ENCODE measurements at regions not wholly inside any gene's neighbourhood (a gene's known extent, or its start where the extent isn't known, plus 50 kb on each side); places are given as distances from the start of the nearest gene placed in this dataset.
"Not testable (repeated sequence)": the region's sequence is repeated elsewhere in the genome, so short reads cannot be mapped to it uniquely, and the experiment has no call there.

DNA sequence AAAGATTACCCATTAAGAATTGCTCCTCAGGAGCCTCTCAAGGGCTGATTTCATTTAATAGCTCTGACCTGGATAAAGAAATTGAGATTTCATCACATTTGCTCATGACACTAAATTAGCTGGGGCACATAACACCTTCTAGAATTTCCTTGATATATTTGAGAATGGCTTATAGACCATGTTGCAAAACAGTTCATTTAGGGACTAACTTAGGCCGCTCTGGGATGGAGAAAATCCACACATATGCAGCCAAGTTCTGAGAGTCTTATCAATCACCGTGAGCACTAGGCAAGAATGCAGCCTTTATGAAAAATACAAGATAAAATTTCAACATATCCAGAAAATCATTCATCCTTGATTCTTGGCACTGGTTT, 91.0 kb upstream of the MCHR2 start:
- DNase-seq = no peak

DNA sequence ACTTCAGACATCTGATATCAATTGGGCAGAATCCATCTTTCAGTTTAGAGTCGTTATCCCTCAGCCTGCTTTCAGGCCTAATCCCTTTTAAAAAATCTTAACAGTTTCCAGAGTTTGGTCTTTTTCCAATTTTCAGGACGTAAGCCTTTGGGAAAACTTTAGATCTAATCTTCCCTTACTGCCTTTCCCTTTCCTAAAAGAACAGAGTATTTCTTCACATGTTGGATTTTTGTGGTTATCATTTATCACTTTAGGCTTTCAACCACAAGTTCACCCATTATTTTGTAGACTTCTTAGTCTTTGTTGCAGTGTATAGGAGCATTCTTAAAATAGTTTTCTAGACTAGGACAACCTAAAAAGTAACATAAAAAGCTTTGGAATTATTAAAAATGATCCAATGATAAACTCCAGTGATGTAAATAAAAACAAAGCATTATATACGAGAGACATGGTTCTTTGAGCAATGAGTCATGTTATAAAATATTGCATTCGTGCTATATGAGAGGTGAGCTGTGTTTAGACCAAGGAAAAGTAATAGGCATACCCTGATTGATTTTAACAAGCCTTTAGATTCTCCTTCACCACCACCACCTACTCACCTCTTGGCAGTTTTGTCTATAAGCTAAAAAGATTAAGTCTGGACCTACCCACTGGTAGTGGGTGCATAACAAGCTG, 90.4 kb upstream of the MCHR2 start:
- DNase-seq = no peak

DNA sequence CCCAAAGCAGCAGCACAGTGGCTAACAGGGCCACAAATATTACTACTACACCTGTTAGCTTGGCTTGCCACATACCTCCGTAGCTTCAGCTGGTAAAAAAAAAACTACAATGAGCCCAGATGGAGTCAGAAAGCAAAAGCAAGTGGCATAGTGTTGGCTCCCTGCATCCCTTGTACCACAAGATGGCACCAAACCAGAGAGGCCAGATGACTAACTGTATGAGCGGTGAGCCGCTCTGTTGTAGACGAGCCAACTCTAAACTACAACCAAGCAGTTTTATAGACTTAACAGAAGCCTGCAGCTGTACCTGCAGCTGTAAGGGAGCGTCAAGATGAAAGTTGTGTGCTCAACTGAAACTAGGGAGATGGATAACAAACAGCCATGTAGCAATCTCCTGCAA, 84.5 kb upstream of the MCHR2 start:
- DNase-seq = no peak

DNA sequence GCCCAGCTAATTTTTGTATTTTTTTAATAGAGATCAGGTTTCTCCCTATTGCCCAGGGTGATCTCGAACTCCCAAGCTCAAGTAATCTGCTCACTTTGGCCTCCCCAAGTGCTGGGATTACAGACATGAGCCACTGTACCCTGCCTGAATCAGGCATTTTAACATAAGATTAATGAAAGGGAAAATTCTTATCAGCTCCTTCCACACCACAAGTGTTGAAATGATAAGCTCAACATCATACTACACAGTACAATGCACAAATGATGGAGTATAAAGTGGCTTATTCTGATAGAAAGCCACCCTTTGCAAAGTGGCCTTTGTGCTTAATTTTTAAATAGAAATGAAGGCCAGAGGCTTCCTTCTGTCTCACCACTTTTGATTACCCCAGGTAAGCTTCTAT, 71.3 kb upstream of the MCHR2 start:
- no peak for DNase-seq

DNA sequence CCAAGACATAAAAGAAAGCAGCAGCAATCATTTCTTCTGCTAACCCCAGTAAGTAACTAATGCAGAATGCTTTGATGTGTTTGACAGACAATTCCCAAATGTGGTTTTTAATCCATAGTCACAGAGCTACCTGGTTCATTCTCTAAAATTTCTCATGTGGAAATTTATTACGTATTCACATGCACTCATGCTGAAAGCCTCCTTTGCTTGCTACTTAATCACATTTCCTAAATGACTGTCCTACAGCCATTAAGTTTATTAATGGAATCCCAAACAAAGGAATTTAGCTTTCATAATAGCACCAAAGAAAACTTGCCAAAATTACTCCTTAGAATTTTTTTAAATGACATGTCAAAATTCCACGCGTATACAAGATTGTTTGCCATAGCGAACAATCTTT, 68.6 kb upstream of the MCHR2 start:
- no peak for DNase-seq

DNA sequence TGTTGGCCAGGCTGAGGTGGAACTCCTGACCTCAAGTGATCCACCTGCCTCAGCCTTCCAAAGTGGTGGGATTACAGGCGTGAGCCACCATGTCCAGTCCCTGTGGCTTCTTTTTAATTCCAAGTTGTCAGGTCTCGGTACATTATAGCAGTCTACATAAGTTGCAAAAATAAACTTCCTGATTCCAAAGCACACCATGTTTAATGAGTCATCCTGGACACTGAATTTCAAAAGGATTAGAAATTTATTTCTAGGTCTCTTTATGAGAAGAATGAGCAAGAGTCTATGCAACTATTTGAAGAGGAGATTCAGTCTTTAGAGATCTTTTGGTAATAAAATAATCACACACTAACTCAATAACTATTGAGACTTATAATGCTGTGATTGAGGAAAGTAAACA, 63.9 kb upstream of the MCHR2 start:
- DNase-seq = no peak

DNA sequence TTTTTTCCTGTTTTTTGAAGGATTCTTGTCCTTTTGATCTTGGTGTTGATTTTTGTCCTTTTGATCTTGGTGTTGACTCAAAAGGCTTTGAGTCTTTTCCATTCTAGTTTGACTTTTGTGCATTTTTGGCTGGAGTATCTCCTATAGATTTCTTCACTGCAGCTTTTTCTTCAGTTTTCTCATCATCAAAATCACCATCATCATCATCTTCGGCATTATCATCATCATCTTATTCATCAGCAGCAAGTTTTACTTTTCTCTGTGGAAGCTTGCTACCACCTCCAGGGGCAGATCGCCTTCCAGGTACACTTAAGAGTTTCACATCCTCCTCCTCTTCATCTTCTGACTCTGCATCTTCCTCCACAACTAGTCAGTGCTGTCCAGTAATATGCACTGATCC, 56.5 kb upstream of the MCHR2 start:
- no peak for DNase-seq

DNA sequence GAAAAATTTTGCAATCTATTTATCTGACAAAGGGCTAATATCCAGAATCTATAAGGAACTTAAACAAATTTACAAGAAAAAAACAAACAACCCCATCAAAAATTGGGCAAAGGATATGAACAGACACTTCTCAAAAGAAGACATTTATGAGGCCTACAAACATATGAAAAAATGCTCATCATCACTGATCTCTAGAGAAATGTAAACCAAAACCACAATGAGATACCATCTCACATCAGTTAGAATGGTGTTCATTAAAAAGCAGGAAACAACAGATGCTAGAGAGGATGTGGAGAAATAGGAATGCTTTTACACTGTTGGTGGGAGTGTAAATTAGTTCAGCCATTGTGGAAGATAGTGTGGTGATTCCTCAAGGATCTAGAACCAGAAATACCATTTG, 49.9 kb upstream of the MCHR2 start:
- DNase-seq = not testable (repeated sequence)
